HL-60 (cell line): ENCODE measurements at regions not wholly inside any gene's neighbourhood (a gene's known extent, or its start where the extent isn't known, plus 50 kb on each side); places are given as distances from the start of the nearest gene placed in this dataset.

Experiments used
- DNase-seq, 2 experiments: peaks; one replicate each; pipeline ENCODE4 v3.0.0-alpha.2; 2010 to 2020; ENCODE audit warnings: low read depth in 1 of 2, low spot score in 1 of 2
- H3K27ac ChIP-seq: fragments of 250-450 bp; sonication (Bioruptor Pico); replicated peaks from 2 replicates; pipeline ENCODE4 v1.5.1; 2020; ENCODE audit warnings: mild to moderate bottlenecking, moderate library complexity
- H3K27me3 ChIP-seq: fragments of 250-450 bp; sonication (Bioruptor Pico); 2 replicates; pipeline ENCODE4 v1.5.1; 2021; ENCODE audit warnings: mild to moderate bottlenecking, moderate library complexity; ENCODE audit not compliant: insufficient read depth, poor library complexity, severe bottlenecking
- H3K4me3 ChIP-seq: replicated peaks from 2 replicates; pipeline ENCODE4 v1.5.1; 2011; ENCODE audit warnings: mild to moderate bottlenecking, control low read depth, low read length; ENCODE audit not compliant: insufficient read depth
- GABPA ChIP-seq: IDR thresholded peaks from 2 replicates; pipeline ENCODE4 v1.6.1; 2012; ENCODE audit warnings: low read depth
- POLR2AphosphoS5 ChIP-seq: IDR thresholded peaks from 2 replicates; pipeline ENCODE4 v1.6.1; 2012; ENCODE audit warnings: low read depth
- SPI1 ChIP-seq: IDR thresholded peaks from 2 replicates; pipeline ENCODE4 v1.6.1; 2012; ENCODE audit warnings: low read depth, mild to moderate bottlenecking, borderline replicate concordance
- TF ChIP-seq, protein P1 (sequence below): IDR thresholded peaks from 2 replicates; pipeline ENCODE4 v1.6.1; 2012; ENCODE audit warnings: low read depth; ENCODE audit not compliant: insufficient replicate concordance
- TF ChIP-seq, protein P2 (sequence below): IDR thresholded peaks from one replicate; pipeline ENCODE4 v1.5.1; 2011; ENCODE audit warnings: low read length, control low read depth, inconsistent platforms; ENCODE audit not compliant: insufficient read depth

DNA sequence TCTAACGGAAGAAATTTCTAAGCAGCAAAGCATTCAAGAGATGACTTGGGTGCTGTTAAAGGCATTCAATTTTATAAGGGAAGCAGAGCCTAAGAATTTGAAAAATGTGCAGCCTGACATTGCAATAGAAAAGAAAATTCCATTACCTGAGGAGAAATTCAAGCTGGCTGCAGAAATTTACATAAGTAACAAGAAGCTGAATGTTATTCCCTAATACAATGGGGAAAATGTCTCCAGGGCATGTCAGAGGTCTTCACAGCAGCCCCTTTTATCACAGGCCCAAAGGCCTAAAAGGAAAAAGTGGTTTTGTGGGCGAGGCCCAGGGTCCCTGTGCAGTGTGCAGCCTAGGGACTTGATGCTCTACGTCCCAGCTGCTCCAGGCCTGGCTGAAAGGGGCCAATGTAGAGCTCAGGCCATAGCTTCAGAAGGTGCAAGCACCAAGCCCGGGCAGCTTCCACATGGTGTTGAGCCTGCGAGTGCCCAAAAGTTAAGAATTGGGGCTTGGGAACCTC lies 306.7 kb downstream of the RDH14 start:
- Histone ChIP-seq H3K4me3 (no peak overlapping the region), H3K27me3 (no peaks in the 10 kb centered on the region), H3K27ac (no peak overlapping the region)
- TF ChIP-seq POLR2AphosphoS5 (no peak), GABPA (no peak), SPI1 (no peak)
- TF ChIP-seq, protein P1, sequence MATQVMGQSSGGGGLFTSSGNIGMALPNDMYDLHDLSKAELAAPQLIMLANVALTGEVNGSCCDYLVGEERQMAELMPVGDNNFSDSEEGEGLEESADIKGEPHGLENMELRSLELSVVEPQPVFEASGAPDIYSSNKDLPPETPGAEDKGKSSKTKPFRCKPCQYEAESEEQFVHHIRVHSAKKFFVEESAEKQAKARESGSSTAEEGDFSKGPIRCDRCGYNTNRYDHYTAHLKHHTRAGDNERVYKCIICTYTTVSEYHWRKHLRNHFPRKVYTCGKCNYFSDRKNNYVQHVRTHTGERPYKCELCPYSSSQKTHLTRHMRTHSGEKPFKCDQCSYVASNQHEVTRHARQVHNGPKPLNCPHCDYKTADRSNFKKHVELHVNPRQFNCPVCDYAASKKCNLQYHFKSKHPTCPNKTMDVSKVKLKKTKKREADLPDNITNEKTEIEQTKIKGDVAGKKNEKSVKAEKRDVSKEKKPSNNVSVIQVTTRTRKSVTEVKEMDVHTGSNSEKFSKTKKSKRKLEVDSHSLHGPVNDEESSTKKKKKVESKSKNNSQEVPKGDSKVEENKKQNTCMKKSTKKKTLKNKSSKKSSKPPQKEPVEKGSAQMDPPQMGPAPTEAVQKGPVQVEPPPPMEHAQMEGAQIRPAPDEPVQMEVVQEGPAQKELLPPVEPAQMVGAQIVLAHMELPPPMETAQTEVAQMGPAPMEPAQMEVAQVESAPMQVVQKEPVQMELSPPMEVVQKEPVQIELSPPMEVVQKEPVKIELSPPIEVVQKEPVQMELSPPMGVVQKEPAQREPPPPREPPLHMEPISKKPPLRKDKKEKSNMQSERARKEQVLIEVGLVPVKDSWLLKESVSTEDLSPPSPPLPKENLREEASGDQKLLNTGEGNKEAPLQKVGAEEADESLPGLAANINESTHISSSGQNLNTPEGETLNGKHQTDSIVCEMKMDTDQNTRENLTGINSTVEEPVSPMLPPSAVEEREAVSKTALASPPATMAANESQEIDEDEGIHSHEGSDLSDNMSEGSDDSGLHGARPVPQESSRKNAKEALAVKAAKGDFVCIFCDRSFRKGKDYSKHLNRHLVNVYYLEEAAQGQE = no peak
- TF ChIP-seq, protein P2, sequence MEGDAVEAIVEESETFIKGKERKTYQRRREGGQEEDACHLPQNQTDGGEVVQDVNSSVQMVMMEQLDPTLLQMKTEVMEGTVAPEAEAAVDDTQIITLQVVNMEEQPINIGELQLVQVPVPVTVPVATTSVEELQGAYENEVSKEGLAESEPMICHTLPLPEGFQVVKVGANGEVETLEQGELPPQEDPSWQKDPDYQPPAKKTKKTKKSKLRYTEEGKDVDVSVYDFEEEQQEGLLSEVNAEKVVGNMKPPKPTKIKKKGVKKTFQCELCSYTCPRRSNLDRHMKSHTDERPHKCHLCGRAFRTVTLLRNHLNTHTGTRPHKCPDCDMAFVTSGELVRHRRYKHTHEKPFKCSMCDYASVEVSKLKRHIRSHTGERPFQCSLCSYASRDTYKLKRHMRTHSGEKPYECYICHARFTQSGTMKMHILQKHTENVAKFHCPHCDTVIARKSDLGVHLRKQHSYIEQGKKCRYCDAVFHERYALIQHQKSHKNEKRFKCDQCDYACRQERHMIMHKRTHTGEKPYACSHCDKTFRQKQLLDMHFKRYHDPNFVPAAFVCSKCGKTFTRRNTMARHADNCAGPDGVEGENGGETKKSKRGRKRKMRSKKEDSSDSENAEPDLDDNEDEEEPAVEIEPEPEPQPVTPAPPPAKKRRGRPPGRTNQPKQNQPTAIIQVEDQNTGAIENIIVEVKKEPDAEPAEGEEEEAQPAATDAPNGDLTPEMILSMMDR = no peak
- no peak for DNase-seq

DNA sequence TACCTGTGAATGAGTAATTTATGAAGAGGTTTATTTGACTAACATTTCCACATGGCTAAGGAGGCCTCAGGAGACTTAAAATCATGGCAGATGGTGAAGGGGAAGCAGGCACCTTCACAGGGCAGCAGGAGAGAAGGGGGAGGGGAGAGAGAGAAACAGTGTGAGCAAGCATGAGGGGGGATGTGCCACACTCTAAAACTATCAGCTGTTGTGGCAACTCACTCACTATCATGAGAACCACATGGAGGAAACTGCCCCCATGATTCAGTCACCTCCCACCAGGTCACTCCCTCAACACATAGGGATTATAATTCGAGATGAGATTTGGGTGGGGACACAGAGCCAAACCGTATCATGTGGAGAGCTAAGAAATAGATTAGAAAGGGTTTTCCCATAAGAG lies 309.0 kb downstream of the RDH14 start:
- no peak overlapping the region for H3K27ac ChIP-seq
- no peak for DNase-seq
- no peak overlapping the region for H3K4me3 ChIP-seq
- no peaks in the 10 kb centered on the region for H3K27me3 ChIP-seq
- TF ChIP-seq, protein P1 = no peak
- TF ChIP-seq GABPA = no peak

GRCh38 chr2:18247282-18248110 lies 313.0 kb downstream of the RDH14 start:
- no peaks in the 10 kb centered on the region for H3K27me3 ChIP-seq
- no peak overlapping the region for H3K4me3 ChIP-seq
- TF ChIP-seq, protein P1 = no peak
- no peak for TF ChIP-seq POLR2AphosphoS5
- no peak for TF ChIP-seq SPI1
- no peak for TF ChIP-seq GABPA
- TF ChIP-seq, protein P2 = no peak
- no peak for DNase-seq
- no peak overlapping the region for H3K27ac ChIP-seq
